Right cardiac atrium (tissue), 5 donors: ENCODE measurements at regions not wholly inside any gene's neighbourhood (a gene's known extent, or its start where the extent isn't known, plus 50 kb on each side); places are given as distances from the start of the nearest gene placed in this dataset.
A peak's percentile ranks its signal among the peaks of the same experiment; 100 is the strongest.

Source experiments
- ATAC-seq, 2 donors: fragments of 200-7000 bp; cut with Tn5 transposase; one replicate each; pipeline versions ENCODE4 v1.8.0 to v1.9.1; 2020; ENCODE audit warnings: moderate library complexity in 2 of 2, mild to moderate bottlenecking in 1 of 2
- DNase-seq, 3 donors: peaks; one replicate each; pipeline ENCODE4 v3.0.0-alpha.2; 2020
- H3K27ac ChIP-seq: one replicate; pipeline ENCODE4 v1.5.1; 2013; ENCODE audit warnings: mild to moderate bottlenecking, low read length, control low read depth, moderate library complexity
- H3K27me3 ChIP-seq: one replicate; pipeline ENCODE4 v1.6.1; 2013; ENCODE audit not compliant: control insufficient read depth, insufficient read depth
- H3K4me1 ChIP-seq: one replicate; pipeline ENCODE4 v1.6.1; 2013; ENCODE audit warnings: low read length; ENCODE audit not compliant: control insufficient read depth, insufficient read depth
- H3K4me3 ChIP-seq: one replicate; pipeline ENCODE4 v1.5.1; 2013; ENCODE audit warnings: low read length, control low read depth
- H3K9me3 ChIP-seq: one replicate; pipeline ENCODE4 v1.6.1; 2013; ENCODE audit warnings: low read length; ENCODE audit not compliant: control insufficient read depth
- WGBS: extraction: QIAGEN DNeasy Blood & Tissue Kit; methylation state at CpG from one replicate; pipeline ENCODE4 v1.1.7; 2013; 5-methylcytosine and 5-hydroxymethylcytosine counted together
- intact Hi-C, 4 donors: fragments of 100-400 bp; cut with DNase I; formaldehyde crosslinking; loops; one replicate each; pipeline versions ENCODE4 v1.11.0 to v1.14.0; 2022 to 2023
- donor health status: healthy with polysubstance abuse.
- donor health status: DM: no; HTN: yes; CAD: no.
- donor health status: DM: no; HTN: no; CAD: no.
- donor health status: DM: no; HTN: yes; CAD: no; lungs with severe emphysema.
- donor health status: DM: yes; HTN: yes; CAD: no.

- ATAC-seq: no peak
- Histone ChIP-seq H3K4me3 (no peak overlapping the region), H3K9me3 (no peaks in the 10 kb centered on the region), H3K27me3 (no peaks in the 10 kb centered on the region), H3K4me1 (peaks cover 20% of the 10 kb centered on the region), H3K27ac (peak overlapping the region; percentile 36)
- DNase-seq: peak in 1 of 3 donors; percentile 65
- 57% methylated on average over 16 of the region's 16 CpGs for WGBS
- intact Hi-C loops: loop anchor here in 2 of 4 donors (10.0 kb wide), 1 partner anchor 388 kb away; the partner anchor contains the start of gene GADD45G (in 2 of the 2)
These were observed 387.8 kb downstream of the GADD45G start for GRCh38 chr9:89992326-89993198.

DNA sequence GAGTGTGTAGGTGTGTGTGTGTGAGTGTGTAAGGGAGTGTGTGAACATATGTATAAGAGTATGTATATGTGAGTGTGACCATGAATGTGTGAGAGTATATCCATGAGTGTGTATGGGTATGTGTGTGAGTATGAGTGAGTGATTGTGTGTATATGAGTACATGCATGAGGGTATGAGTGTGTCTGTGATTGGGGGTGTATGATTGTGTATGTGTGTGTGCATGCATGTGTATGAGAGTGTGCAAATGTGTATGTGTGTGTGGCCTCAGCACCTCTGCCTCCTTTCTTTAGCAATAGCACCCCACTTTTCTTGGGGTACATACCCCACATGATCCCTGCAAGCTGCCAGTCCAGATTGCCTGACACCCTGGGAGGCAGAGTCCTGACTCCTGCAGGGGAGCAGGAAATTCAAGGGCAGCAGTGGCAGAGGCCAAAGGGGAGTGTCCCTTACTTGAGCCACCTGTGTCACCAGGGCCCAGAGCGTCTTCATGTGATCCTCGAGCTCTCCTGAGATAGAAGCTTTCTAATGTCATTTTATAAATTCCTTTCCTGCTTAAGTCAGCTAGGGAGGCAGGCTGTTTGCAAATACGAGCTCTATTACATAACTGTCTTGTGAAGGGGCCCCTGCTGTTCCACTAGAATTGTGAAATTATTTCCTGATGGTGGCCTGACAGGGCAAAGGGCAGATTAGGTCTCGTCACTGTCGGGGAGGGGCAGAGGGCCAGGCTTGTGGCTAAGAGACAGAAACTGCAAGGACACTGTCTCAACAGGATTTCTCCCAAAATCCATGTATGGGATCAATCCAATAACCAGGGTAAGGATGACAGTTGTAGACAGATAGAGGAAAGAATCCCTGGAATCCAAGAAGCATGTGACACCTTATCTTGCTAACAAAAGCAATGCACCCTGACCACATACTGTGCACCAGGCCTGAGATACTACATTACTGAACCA, 389.1 kb downstream of the GADD45G start:
- peak; percentile 36 to 51 for ATAC-seq
- Histone ChIP-seq H3K4me1 (peaks cover 20% of the 10 kb centered on the region), H3K27ac (peak overlapping the region; percentile 9), H3K4me3 (no peak overlapping the region), H3K9me3 (no peaks in the 10 kb centered on the region), H3K27me3 (no peaks in the 10 kb centered on the region)
- peak; percentile 40 to 77 (median 72) for DNase-seq
- 23% methylated on average over 5 of the region's 5 CpGs for WGBS
- intact Hi-C loops: loop anchor here in 2 of 4 donors (10.0 kb wide), 1 partner anchor 389 kb away; the partner anchor contains the start of gene GADD45G (in 2 of the 2)

GRCh38 chr9:89994988-89995613, 390.3 kb downstream of the GADD45G start:
- ATAC-seq (no peak), DNase-seq (no peak)
- Histone ChIP-seq H3K27me3 (no peaks in the 10 kb centered on the region), H3K9me3 (no peaks in the 10 kb centered on the region), H3K27ac (peak overlapping the region; percentile 43), H3K4me3 (no peak overlapping the region), H3K4me1 (peaks cover 26% of the 10 kb centered on the region)
- intact Hi-C loops: loop anchor here in 2 of 4 donors (10.0 kb wide), 1 partner anchor 390 kb away; the partner anchor contains the start of gene GADD45G (in 2 of the 2)
- 62% methylated on average over 19 of the region's 19 CpGs for WGBS

GRCh38 chr9:89996116-89996515, 391.3 kb downstream of the GADD45G start:
- Histone ChIP-seq H3K27ac (peak overlapping the region; percentile 71), H3K27me3 (no peaks in the 10 kb centered on the region), H3K4me1 (peaks cover 28% of the 10 kb centered on the region), H3K4me3 (no peak overlapping the region), H3K9me3 (no peaks in the 10 kb centered on the region)
- peak in 2 of 3 donors; percentile 49 to 64 for DNase-seq
- intact Hi-C loops: loop anchor here in 2 of 4 donors (10.0 kb wide), 1 partner anchor 391 kb away; the partner anchor contains the start of gene GADD45G (in 2 of the 2)
- ATAC-seq: peak in 1 of 2 donors; percentile 13
- WGBS: 71% methylated on average over 5 of the region's 5 CpGs

- 98% methylated on average over 3 of the region's 3 CpGs for WGBS
- no peaks in the 10 kb centered on the region for H3K27me3 ChIP-seq
- DNase-seq (no peak), ATAC-seq (no peak)
- H3K9me3 ChIP-seq: no peaks in the 10 kb centered on the region
- no peak overlapping the region for H3K4me3 ChIP-seq
- no peak overlapping the region for H3K27ac ChIP-seq
- intact Hi-C loops: loop anchor here in 2 of 4 donors (10.0 kb wide), 1 partner anchor 392 kb away; the partner anchor contains the start of gene GADD45G (in 2 of the 2)
- peaks cover 29% of the 10 kb centered on the region for H3K4me1 ChIP-seq
These were observed 392.0 kb downstream of the GADD45G start for GRCh38 chr9:89996773-89997172.

DNA sequence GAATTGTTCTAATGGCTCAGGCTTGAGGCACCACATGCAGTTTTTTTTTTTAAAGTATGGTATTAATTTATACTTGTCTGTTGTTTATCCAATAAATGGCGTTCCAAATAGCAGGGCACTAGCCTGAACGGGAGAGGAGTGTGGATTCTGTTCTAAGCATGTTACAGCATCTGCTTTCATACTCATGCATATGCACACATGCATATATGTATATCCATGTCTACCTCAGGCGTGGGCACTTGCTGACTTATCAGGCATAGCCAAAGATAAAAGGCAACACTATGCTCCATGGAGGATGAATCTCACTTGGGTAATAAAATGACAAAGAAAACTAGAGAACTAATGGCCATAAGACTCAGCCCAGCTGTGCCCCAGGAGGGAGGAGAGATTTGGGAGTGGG, 393.8 kb downstream of the GADD45G start:
- H3K4me3 ChIP-seq: no peak overlapping the region
- no peak for ATAC-seq
- WGBS: 96% methylated on average over 3 of the region's 3 CpGs
- no peaks in the 10 kb centered on the region for H3K9me3 ChIP-seq
- intact Hi-C loops: loop anchor here in 2 of 4 donors (10.0 kb wide), 1 partner anchor 394 kb away; the partner anchor contains the start of gene GADD45G (in 2 of the 2)
- H3K4me1 ChIP-seq: peaks cover 22% of the 10 kb centered on the region
- DNase-seq: no peak
- no peaks in the 10 kb centered on the region for H3K27me3 ChIP-seq
- H3K27ac ChIP-seq: no peak overlapping the region

GRCh38 chr9:89999176-89999533, 394.3 kb downstream of the GADD45G start:
- Histone ChIP-seq H3K9me3 (no peaks in the 10 kb centered on the region), H3K4me1 (peaks cover 24% of the 10 kb centered on the region), H3K27ac (peak overlapping the region; percentile 84), H3K4me3 (no peak overlapping the region), H3K27me3 (no peaks in the 10 kb centered on the region)
- peak; percentile 4 to 15 for ATAC-seq
- intact Hi-C loops: loop anchor here in 2 of 4 donors (10.0 kb wide), 1 partner anchor 394 kb away; the partner anchor contains the start of gene GADD45G (in 2 of the 2)
- whole genome bisulfite sequencing: 70% methylated on average over 3 of the region's 3 CpGs
- DNase-seq: peak in 1 of 3 donors; percentile 66

DNA sequence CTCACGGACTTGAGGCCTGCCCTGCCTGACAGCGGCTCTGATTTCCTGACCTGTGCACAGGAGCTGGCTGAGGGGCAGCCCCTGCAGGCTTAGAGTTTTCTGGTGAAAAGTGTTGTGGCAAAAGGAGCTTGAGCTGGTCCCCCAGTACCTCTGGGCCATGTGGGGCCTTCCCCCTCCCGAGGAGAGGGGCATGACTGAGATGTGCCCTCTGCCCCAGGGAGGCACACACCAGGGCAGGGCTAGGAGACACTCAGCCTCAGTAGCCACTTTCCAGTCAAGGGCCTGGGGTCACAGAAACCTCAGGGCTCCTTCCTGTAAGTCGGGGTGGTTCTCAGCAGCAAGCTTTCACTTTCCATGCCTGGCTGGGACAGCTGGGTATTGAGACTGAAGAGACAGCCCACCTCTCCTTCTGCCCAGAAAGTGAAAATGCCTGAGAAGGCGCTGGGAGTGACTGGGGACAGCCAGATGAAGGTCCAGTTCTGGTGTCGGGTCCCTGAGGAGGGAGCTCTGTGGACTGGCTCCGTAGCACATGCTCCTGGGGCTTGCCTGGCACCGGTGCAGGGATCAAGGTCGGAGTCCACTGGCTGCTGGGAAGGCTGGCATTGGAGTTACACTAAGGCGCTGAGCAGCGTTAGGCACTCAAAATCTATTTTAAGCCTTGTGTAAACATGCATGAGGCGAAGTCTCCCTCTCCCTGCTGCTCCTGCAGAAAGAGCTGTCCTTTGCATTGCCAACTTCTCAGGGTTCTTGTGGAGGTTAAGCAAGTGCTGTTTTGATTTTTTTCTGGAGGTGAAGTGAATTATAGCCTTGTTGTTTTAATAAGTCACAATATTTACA, 394.9 kb downstream of the GADD45G start:
- peaks cover 19% of the 10 kb centered on the region for H3K4me1 ChIP-seq
- peak; percentile 86 to 88 for ATAC-seq
- no peak overlapping the region for H3K4me3 ChIP-seq
- DNase-seq: peak; percentile 55 to 88 (median 85)
- intact Hi-C loops: loop anchor here in 3 of 4 donors (10.0 kb wide), 3 partner anchors 95 to 395 kb away; partner anchors contain the start of gene GADD45G (in 2 of the 3)
- no peaks in the 10 kb centered on the region for H3K9me3 ChIP-seq
- peak overlapping the region; percentile 84 for H3K27ac ChIP-seq
- H3K27me3 ChIP-seq: no peaks in the 10 kb centered on the region
- WGBS: 17% methylated on average over 12 of the region's 12 CpGs

- intact Hi-C loops: loop anchor here in 3 of 4 donors (10.0 kb wide), 2 partner anchors 94 to 126 kb away; no protein-coding TSS in a partner anchor
- ATAC-seq (peak in 1 of 2 donors; percentile 29), DNase-seq (no peak)
- Histone ChIP-seq H3K4me1 (peaks cover 16% of the 10 kb centered on the region), H3K27ac (peak overlapping the region; percentile 75), H3K4me3 (no peak overlapping the region), H3K9me3 (no peaks in the 10 kb centered on the region), H3K27me3 (no peaks in the 10 kb centered on the region)
- 36% methylated on average over 7 of the region's 7 CpGs for WGBS
These were observed 396.1 kb downstream of the GADD45G start for GRCh38 chr9:90000925-90001324.
